NCI-H1105 (cell line): ENCODE measurements at regions not wholly inside any gene's neighbourhood (a gene's known extent, or its start where the extent isn't known, plus 50 kb on each side); places are given as distances from the start of the nearest gene placed in this dataset.

Source experiments
- DNase-seq: peaks from one replicate; lab custom pipeline; 2025; lab: John Stamatoyannopoulos, UW

DNA sequence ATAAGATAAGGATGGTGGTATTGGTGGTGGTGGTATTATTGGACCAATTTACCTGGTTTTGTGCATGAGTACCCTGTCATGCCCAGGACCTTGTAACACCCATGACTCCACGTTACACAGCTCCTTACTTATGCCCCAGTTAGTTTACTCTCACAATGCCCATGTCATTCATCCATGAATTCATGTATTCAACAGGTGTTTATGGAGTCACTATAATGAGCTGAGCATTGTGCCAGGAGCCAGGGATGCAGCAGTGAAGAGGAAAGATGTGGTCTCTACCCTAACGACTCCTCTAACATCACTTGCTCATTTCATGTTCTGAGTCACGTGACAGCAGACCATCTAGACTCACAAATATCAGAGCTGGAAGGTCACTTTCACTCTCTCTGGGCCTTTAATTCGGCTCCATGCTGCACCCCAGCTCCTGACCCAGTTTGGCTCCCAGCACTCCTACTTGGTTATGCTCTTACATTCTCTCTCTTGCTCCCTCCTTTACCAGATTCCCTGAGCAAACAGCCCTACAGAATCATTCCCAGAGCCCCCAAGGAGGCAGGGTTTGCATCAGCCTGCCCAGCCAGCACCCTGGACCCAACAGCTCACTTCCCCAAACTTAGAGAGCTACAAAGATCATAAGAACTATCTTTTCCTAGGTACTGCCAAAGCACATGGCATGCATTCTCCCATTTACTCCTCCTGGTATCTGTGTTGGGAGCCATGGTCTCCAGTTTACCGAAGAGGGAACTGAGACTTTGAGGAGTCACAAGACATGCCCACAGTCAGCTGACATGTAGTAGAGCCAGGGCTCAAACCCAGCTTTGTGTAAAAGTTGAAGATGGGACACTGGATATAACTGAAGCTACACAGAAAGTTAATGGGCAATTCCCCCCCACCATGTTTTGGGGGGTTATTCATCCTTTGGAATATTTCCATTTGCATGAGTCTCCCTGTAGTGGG is 449.9 kb downstream of the LRATD1 start:
- DNase-seq, result no peak

DNA sequence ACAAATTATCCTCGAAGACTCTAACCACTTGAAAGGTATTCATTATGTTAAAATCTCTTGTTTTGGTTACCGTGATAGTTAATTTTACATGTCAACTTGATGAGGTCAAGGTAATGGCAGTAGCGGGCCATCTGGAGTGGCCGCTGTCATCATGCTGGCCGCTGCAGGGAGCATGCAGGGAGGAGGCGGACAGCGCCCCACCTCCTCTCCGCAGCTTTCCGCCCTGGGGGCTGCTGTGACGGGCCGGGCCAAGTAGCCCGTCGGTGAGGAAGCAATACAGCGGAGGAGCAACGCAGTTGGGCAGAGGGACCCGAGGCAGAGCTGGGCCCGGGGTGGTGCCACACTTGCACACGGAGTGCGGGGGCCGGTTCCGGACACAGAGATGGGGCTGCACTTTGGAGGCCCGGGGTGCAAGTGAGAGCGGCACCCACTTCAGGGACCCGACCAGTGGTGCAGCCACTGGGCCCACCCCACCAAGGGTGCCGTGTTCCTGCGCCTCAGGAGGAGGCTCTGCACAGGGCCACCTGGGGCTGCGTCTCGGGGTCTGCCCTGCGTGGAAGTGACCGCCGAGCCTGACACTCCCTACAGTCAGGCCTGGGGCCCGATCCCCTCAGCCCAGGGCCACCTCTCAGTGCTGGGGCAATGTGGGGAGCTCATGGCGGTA is 452.4 kb downstream of the LRATD1 start:
- no peak for DNase-seq

DNA sequence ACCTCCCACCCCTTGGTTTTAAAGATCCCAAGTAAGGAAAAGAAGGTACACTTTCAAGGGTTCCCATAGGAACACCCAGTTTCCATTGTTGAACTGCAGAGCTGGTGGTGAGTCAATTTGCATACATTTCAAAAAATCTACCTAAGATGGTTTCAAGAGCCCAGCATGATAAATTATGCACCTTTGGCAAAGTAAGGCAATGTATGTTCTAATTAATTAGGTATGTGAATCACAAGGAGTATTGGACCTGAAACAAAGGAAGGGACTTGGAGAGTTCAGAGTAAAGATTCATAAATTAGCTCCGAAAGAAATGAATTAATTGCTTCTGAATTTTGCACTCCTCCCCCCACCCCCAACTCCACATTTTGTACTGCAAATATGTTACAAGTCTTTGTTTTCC is 459.7 kb downstream of the LRATD1 start:
- no peak for DNase-seq

DNA sequence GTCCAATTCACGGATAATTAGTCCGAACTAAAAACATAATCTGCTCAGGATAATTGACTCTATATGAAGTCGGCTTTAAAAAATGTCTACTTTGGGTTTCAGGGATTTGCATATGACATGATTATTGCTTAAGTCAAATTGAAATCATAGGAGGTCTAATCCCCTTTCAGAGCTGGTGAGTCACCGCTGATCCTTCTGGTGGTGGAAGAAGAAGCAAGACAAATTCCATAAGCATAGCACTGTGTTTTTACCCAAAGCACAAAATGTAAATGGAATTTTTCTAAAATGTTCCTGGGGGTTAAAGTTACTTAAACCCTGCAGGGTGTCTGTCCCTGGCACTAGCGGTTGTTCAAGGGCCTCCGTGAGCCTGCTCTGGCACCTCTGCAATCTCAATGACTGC is 460.2 kb downstream of the LRATD1 start:
- DNase-seq, result no peak

DNA sequence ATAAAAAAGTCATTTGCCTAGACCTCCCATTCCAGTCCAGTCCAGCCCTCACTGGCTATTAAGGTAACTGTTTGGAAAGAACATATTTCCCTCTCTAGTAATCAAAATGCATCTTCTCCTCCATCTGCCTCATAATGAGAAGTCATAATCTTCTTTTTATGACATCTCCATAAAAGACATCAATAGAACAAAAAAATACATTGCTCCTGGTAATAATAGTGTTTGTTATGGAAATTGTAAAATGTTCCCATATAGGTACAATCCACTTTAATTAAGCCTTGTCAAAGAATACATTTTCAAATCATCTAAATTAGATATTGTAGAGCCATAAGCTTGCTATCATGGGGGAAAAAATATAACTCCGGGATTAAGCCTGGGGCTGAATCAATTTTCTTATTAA is 461.6 kb downstream of the LRATD1 start:
- DNase-seq, result no peak

DNA sequence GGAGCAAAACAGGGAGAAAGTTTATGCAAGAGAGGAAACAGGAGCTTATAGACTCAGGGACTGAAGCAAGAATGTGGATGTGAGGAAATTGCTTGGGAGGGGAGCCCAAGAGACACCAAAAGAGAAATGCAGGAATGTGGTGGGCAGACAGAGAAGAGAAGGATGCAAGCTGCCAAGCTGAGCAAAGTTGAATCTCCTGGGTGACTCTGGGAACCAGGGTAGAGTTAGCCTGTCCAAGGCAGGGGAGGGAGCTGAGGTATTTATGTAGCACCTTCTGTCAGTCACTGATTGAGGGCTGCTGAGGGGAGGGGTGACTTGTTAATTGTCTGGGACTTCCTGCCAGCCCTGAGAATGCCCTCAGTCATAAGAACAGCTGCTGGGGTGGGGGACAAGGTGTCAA is 464.3 kb downstream of the NBAS start:
- DNase-seq, result no peak

DNA sequence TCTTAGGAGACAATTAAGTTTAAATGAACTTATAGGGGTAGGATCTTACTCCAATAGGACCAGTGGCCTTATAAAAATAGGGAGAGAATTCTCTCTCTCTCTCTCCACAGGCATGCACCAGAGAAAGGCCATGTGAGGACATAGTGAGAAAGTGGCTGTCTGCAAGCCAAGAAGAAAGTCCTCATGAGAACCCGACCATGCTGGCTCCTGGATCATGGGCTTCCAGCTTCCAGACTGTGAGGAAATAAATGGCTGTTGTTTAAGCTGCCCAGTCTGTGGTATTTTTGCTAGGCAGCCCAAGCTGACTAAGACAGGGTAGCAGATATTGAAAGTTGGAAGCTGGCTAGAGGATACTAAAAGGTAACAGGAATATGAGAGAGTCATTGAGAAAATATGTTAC is 454.0 kb downstream of the NBAS start:
- no peak for DNase-seq

DNA sequence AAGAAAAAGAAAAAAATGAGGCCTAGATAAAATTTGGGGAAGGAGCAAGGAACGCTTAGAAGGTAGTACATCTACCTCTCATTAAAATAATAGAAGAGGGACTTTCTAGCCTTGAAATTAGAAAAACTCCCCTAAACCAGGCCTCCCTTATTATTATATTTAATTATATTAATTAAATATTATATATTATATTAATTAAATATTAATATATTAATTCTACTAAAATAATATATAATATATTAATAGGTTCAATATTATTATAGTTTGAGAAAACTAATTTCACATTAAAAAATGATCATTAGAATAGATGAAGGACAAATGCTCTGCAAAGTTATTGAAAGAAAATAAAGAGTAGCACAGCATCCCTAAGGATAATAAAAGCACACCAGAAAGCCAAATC is 449.4 kb downstream of the NBAS start:
- no peak for DNase-seq

DNA sequence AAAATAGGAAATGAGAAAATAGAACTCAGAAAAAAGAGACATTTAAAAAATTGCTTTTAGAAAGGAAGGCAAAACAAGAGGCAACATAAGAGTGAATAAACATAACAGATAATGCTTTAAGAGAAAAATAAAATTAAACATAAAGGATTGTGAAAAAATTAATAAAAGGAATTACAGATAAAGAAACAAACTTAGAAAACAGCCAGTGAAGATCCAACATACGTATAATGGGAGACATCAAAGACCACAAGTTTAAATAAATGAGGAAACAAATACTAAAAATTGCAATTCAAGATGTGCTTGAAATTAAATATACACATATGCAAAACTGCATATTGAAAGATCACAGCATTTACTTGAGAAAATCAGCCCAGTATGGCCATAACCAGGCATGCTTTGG is 448.9 kb downstream of the NBAS start:
- DNase-seq, result no peak

DNA sequence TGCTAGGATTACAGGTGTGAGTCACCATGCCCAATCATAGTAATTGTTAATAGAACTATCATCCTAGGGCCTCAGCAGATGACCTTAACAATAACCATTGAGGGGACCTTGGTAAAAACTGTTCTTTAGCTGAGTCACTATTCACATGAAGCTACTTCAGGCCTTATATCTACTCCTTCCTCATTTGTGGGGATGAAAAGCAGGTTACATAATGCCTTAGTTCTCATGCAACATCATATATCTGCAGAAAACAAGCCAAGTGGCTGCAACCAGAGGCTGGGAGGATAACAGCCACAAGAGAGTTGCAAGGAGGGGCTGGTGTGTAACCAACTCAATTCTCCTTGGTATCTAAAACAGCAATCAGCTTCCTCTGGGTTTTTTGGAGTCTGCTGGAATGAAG is 445.4 kb downstream of the NBAS start:
- DNase-seq, result no peak

DNA sequence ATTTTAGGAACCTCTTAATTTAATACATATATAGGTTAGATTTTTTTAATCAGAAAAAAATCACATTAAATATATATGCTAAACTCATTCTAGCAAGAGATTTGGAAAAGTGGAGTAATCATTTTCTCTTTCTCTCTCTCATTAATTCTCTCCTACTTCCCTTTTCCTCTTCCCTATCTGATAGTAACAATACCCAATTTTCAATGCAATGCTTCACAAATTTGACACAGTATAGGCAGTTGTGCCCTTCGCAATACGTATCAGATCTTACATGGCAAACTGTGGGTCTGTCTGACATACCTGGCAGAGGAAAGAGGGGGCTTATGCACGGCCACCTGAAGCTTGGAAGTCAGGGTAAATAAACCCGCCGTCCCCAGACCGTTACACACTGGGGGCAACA is 444.3 kb downstream of the NBAS start:
- no peak for DNase-seq
